H9 (cell line): ENCODE measurements at regions not wholly inside any gene's neighbourhood (a gene's known extent, or its start where the extent isn't known, plus 50 kb on each side); places are given as distances from the start of the nearest gene placed in this dataset.

Experiments
- DNase-seq: peaks from one replicate; pipeline ENCODE4 v3.0.0-alpha.2; 2017
- H2AFZ ChIP-seq: one replicate; pipeline ENCODE4 v1.6.1; 2013; ENCODE audit warnings: mild to moderate bottlenecking, low read length, control low read depth, moderate library complexity
- H2AK5ac ChIP-seq: 2 replicates; pipeline ENCODE4 v1.6.1; 2013; ENCODE audit warnings: low read length, control low read depth, mixed read lengths; ENCODE audit not compliant: insufficient read length
- H2BK120ac ChIP-seq: one replicate; pipeline ENCODE4 v1.6.1; 2013; ENCODE audit warnings: low read depth, mild to moderate bottlenecking, low read length, control low read depth, inconsistent platforms; ENCODE audit not compliant: poor library complexity, severe bottlenecking
- H2BK12ac ChIP-seq: 2 replicates; pipeline ENCODE4 v1.6.1; 2013; ENCODE audit warnings: low read length, control low read depth, mixed read lengths, low read depth; ENCODE audit not compliant: insufficient read length
- H2BK15ac ChIP-seq: 2 replicates; pipeline ENCODE4 v1.6.1; 2013; ENCODE audit warnings: low read depth, low read length, control low read depth
- H2BK20ac ChIP-seq: one replicate; pipeline ENCODE4 v1.6.1; 2013; ENCODE audit warnings: low read depth, mild to moderate bottlenecking, low read length, control low read depth, inconsistent platforms; ENCODE audit not compliant: poor library complexity, severe bottlenecking
- H2BK5ac ChIP-seq: 2 replicates; pipeline ENCODE4 v1.6.1; 2013; ENCODE audit warnings: low read length, control low read depth, mixed read lengths; ENCODE audit not compliant: insufficient read length
- H3K14ac ChIP-seq: 2 replicates; pipeline ENCODE4 v1.6.1; 2013; ENCODE audit warnings: low read length, control low read depth; ENCODE audit not compliant: insufficient read depth
- H3K18ac ChIP-seq: 2 replicates; pipeline ENCODE4 v1.6.1; 2013; ENCODE audit warnings: low read depth, mild to moderate bottlenecking, mixed read lengths, low read length, control low read depth; ENCODE audit not compliant: insufficient read length
- H3K23ac ChIP-seq: 2 replicates; pipeline ENCODE4 v1.6.1; 2013; ENCODE audit warnings: low read length, control low read depth, mixed read lengths, low read depth; ENCODE audit not compliant: insufficient read length
- H3K23me2 ChIP-seq: 2 replicates; pipeline ENCODE4 v1.6.1; 2013; ENCODE audit warnings: low read depth, mild to moderate bottlenecking, mixed read lengths, low read length, control low read depth; ENCODE audit not compliant: insufficient read length, poor library complexity, severe bottlenecking
- H3K27ac ChIP-seq: 2 replicates; pipeline ENCODE4 v1.5.1; 2013; ENCODE audit warnings: low read length, control low read depth, mixed read lengths, low read depth; ENCODE audit not compliant: insufficient read length
- H3K27me3 ChIP-seq: 2 replicates; pipeline ENCODE4 v1.6.1; 2013; ENCODE audit warnings: low read length, control low read depth, inconsistent platforms; ENCODE audit not compliant: insufficient read depth
- H3K4ac ChIP-seq: 2 replicates; pipeline ENCODE4 v1.6.1; 2013; ENCODE audit warnings: low read depth, mild to moderate bottlenecking, control low read depth, inconsistent platforms, low read length, moderate library complexity
- H3K4me1 ChIP-seq: 2 replicates; pipeline ENCODE4 v1.6.1; 2013; ENCODE audit warnings: low read length, control low read depth, inconsistent platforms; ENCODE audit not compliant: insufficient read depth
- H3K4me2 ChIP-seq: 2 replicates; pipeline ENCODE4 v1.6.1; 2013; ENCODE audit warnings: low read length, control low read depth, mixed read lengths; ENCODE audit not compliant: insufficient read length, insufficient read depth
- H3K56ac ChIP-seq: 2 replicates; pipeline ENCODE4 v1.6.1; 2013; ENCODE audit warnings: low read depth, mild to moderate bottlenecking, mixed read lengths, low read length, control low read depth; ENCODE audit not compliant: insufficient read length
- H3K79me1 ChIP-seq: 2 replicates; pipeline ENCODE4 v1.6.1; 2013; ENCODE audit warnings: low read depth, mild to moderate bottlenecking, moderate library complexity, low read length, control low read depth, inconsistent platforms; ENCODE audit not compliant: insufficient read depth, poor library complexity, severe bottlenecking
- H3K79me2 ChIP-seq: 2 replicates; pipeline ENCODE4 v1.6.1; 2013; ENCODE audit warnings: low read length, control low read depth, inconsistent platforms; ENCODE audit not compliant: insufficient read depth
- H3K9ac ChIP-seq: 2 replicates; pipeline ENCODE4 v1.6.1; 2013; ENCODE audit warnings: low read length, control low read depth, mixed read lengths; ENCODE audit not compliant: insufficient read length; ENCODE audit errors: extremely low read depth
- H3K9me3 ChIP-seq: one replicate; pipeline ENCODE4 v1.6.1; 2013; ENCODE audit warnings: low read depth, low read length, inconsistent platforms; ENCODE audit not compliant: control insufficient read depth
- H3T11ph ChIP-seq: one replicate; pipeline ENCODE4 v1.6.1; 2013; ENCODE audit warnings: mild to moderate bottlenecking, low read length, control low read depth, inconsistent platforms
- H4K20me1 ChIP-seq: one replicate; pipeline ENCODE4 v1.6.1; 2013; ENCODE audit not compliant: control insufficient read depth, insufficient read length, insufficient read depth
- H4K5ac ChIP-seq: 2 replicates; pipeline ENCODE4 v1.6.1; 2013; ENCODE audit warnings: low read depth, mild to moderate bottlenecking, mixed read lengths, low read length, control low read depth; ENCODE audit not compliant: insufficient read length
- H4K8ac ChIP-seq: replicated peaks from 2 replicates; pipeline ENCODE4 v1.6.1; 2013; ENCODE audit warnings: low read length, control low read depth, mixed read lengths, low read depth; ENCODE audit not compliant: insufficient read length
- H4K91ac ChIP-seq: 2 replicates; pipeline ENCODE4 v1.6.1; 2013; ENCODE audit warnings: low read depth, mild to moderate bottlenecking, moderate library complexity, mixed read lengths, low read length, control low read depth; ENCODE audit not compliant: insufficient read length
- H3K27ac Mint-ChIP-seq, 3 experiments: 2 replicates in 2 of 3; 3 replicates in 1 of 3; pipeline ENCODE4 v1.8.0; 2020 to 2021; ENCODE audit warnings: mixed read lengths in 3 of 3, mild to moderate bottlenecking in 1 of 3, moderate library complexity in 1 of 3
- H3K27me3 Mint-ChIP-seq: 2 replicates; pipeline ENCODE4 v1.8.0; 2021; ENCODE audit warnings: low read depth, mild to moderate bottlenecking, moderate library complexity, mixed read lengths
- H3K36me3 Mint-ChIP-seq, 3 experiments: 2 replicates in 2 of 3; 3 replicates in 1 of 3; pipeline ENCODE4 v1.8.0; 2020 to 2021; ENCODE audit warnings: low read depth in 3 of 3, mixed read lengths in 3 of 3; ENCODE audit not compliant: insufficient read depth in 1 of 3
- H3K4me1 Mint-ChIP-seq, 2 experiments: 2 replicates each; pipeline ENCODE4 v1.8.0; 2020; ENCODE audit warnings: mixed read lengths in 2 of 2
- H3K4me3 Mint-ChIP-seq, 2 experiments: 2 replicates in 1 of 2; 3 replicates in 1 of 2; pipeline ENCODE4 v1.8.0; 2020 to 2021; ENCODE audit warnings: mild to moderate bottlenecking in 2 of 2, mixed read lengths in 2 of 2, moderate library complexity in 1 of 2
- H3K9me3 Mint-ChIP-seq, 2 experiments: 2 replicates in 1 of 2; 3 replicates in 1 of 2; pipeline ENCODE4 v1.8.0; 2020; ENCODE audit warnings: mild to moderate bottlenecking in 2 of 2, mixed read lengths in 2 of 2, moderate library complexity in 1 of 2
- WGBS: extraction: QIAGEN DNeasy Blood & Tissue Kit; methylation state at CpG from one replicate; pipeline ENCODE4 v1.1.7; 2013; ENCODE audit warnings: missing lambda C conversion rate, low lambda C conversion rate, mixed read lengths; ENCODE audit not compliant: insufficient read length; ENCODE audit errors: extremely low coverage; 5-methylcytosine and 5-hydroxymethylcytosine counted together
- TF ChIP-seq, protein P1 (sequence below): fragments of 200-600 bp; sonication (generic); conservative IDR thresholded peaks from 3 replicates; pipeline ENCODE4 v1.8.0; 2021; ENCODE audit warnings: antibody characterized with exemption, mild to moderate bottlenecking

DNA sequence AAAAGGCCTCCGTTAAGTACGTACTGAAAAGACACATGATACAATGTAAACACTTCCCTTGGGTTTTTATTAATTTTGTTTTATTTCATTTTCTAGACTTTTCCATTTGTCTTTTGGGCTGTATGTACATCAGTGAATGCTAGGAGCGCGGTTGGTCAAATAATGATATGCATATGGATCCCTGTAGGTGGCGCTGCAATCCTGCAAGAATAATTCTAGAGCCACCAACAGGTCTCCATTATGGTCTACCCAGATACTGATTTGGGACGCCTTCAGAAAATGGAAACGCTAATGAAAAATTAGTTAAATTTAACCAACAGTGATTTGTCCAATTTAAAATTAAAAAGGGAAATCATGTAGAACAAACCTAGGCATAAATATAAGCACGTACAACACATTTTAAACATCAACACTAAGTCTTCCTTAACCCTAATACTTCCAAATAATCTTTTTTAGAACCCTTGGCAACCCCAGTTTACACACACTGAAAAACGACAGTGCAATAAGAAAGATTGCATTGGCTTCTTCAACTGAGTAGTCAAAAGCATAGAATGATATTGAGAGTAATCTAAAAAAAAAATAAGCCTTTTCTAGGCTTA, 433.5 kb downstream of the RFPL4B start:
- Histone ChIP-seq H2BK5ac (no peak overlapping the region), H3K23me2 (no peaks in the 10 kb centered on the region), H4K8ac (no peak overlapping the region), H2BK120ac (no peak overlapping the region), H3K14ac (no peak overlapping the region), H3K27me3 (no peaks in the 10 kb centered on the region), H3K9ac (no peak overlapping the region), H3K79me2 (no peaks in the 10 kb centered on the region), H3K56ac (no peak overlapping the region), H2BK12ac (no peak overlapping the region), H3K23ac (no peak overlapping the region), H3K4ac (no peak overlapping the region), H3K18ac (no peak overlapping the region), H3K4me2 (no peak overlapping the region), H3T11ph (no peak overlapping the region), H3K4me1 (no peaks in the 10 kb centered on the region), H2BK15ac (no peak overlapping the region), H4K91ac (no peak overlapping the region), H4K20me1 (no peaks in the 10 kb centered on the region), H2AFZ (no peak overlapping the region), H3K79me1 (no peaks in the 10 kb centered on the region), H3K9me3 (no peaks in the 10 kb centered on the region), H3K27ac (no peak overlapping the region), H2AK5ac (no peak overlapping the region), H2BK20ac (no peak overlapping the region), H4K5ac (no peak overlapping the region)
- no CpG with 5 or more reads among the region's 9 CpGs for WGBS
- Mint-ChIP-seq H3K36me3 (no peaks in the 10 kb centered on the region), H3K27me3 (no peaks in the 10 kb centered on the region), H3K9me3 (no peaks in the 10 kb centered on the region), H3K4me3 (no peak overlapping the region), H3K27ac (no peak overlapping the region; a peak in 1 of 7 replicates), H3K4me1 (peaks cover 8 to 15% of the 10 kb centered on the region in 2 experiments)
- TF ChIP-seq, protein P1, sequence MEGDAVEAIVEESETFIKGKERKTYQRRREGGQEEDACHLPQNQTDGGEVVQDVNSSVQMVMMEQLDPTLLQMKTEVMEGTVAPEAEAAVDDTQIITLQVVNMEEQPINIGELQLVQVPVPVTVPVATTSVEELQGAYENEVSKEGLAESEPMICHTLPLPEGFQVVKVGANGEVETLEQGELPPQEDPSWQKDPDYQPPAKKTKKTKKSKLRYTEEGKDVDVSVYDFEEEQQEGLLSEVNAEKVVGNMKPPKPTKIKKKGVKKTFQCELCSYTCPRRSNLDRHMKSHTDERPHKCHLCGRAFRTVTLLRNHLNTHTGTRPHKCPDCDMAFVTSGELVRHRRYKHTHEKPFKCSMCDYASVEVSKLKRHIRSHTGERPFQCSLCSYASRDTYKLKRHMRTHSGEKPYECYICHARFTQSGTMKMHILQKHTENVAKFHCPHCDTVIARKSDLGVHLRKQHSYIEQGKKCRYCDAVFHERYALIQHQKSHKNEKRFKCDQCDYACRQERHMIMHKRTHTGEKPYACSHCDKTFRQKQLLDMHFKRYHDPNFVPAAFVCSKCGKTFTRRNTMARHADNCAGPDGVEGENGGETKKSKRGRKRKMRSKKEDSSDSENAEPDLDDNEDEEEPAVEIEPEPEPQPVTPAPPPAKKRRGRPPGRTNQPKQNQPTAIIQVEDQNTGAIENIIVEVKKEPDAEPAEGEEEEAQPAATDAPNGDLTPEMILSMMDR, result peak; percentile 92
- DNase-seq, result peak; percentile 66
